ENCODE measurements at regions not wholly inside any gene's neighbourhood (a gene's known extent, or its start where the extent isn't known, plus 50 kb on each side); places are given as distances from the start of the nearest gene placed in this dataset.
"Not testable (repeated sequence)": the region's sequence is repeated elsewhere in the genome, so short reads cannot be mapped to it uniquely, and the experiment has no call there.

- Mint-ChIP-seq H3K36me3 (no peaks in the 10 kb centered on the region), H3K9me3 (no peaks in the 10 kb centered on the region), H3K27me3 (no peaks in the 10 kb centered on the region), H3K4me1 (ENCODE audit: unreplicated experiment) (no peaks in the 10 kb centered on the region), H3K27ac (no peak overlapping the region), H3K4me3 (no peak overlapping the region)
- DNase-seq (ENCODE audit: extremely low spot score, unreplicated experiment) = no peak
- no peak for TF ChIP-seq CTCF (conservative IDR thresholded peaks at IDR 0.05)
Measured at GRCh38 chr14:51465486-51465885, 186.2 kb upstream of the FRMD6 start.

GRCh38 chr14:51467392-51467791 is 184.3 kb upstream of the FRMD6 start:
- not testable (repeated sequence) for H3K36me3 Mint-ChIP-seq; DNase-seq (ENCODE audit: extremely low spot score, unreplicated experiment); H3K27me3 Mint-ChIP-seq

GRCh38 chr14:51468523-51468922 is 183.2 kb upstream of the FRMD6 start:
- H3K4me3 Mint-ChIP-seq = no peak overlapping the region
- no peak overlapping the region for H3K27ac Mint-ChIP-seq
- no peaks in the 10 kb centered on the region for H3K27me3 Mint-ChIP-seq
- H3K36me3 Mint-ChIP-seq = no peaks in the 10 kb centered on the region
- no peak for TF ChIP-seq CTCF (conservative IDR thresholded peaks at IDR 0.05)
- H3K9me3 Mint-ChIP-seq = peaks cover 5% of the 10 kb centered on the region
- H3K4me1 Mint-ChIP-seq (ENCODE audit: unreplicated experiment) = peaks cover 11% of the 10 kb centered on the region
- DNase-seq (ENCODE audit: extremely low spot score, unreplicated experiment) = no peak

More at GRCh38 chr14:51467392-51467791, 184.3 kb upstream of the FRMD6 start:
- not testable (repeated sequence) for H3K27ac Mint-ChIP-seq; H3K9me3 Mint-ChIP-seq; H3K4me3 Mint-ChIP-seq; H3K4me1 Mint-ChIP-seq (ENCODE audit: unreplicated experiment)

GRCh38 chr14:51472881-51473280 is 178.8 kb upstream of the FRMD6 start:
- TF ChIP-seq CTCF (conservative IDR thresholded peaks at IDR 0.05) = no peak
- peaks cover 5% of the 10 kb centered on the region for H3K9me3 Mint-ChIP-seq
- no peak overlapping the region for H3K4me3 Mint-ChIP-seq
- H3K36me3 Mint-ChIP-seq = no peaks in the 10 kb centered on the region
- H3K27me3 Mint-ChIP-seq = no peaks in the 10 kb centered on the region
- peaks cover 22% of the 10 kb centered on the region for H3K4me1 Mint-ChIP-seq (ENCODE audit: unreplicated experiment)
- DNase-seq (ENCODE audit: extremely low spot score, unreplicated experiment) = no peak
- no peak overlapping the region for H3K27ac Mint-ChIP-seq

GRCh38 chr14:51473351-51473750 is 178.4 kb upstream of the FRMD6 start:
- Mint-ChIP-seq H3K4me1 (ENCODE audit: unreplicated experiment) (peaks cover 22% of the 10 kb centered on the region), H3K27ac (no peak overlapping the region), H3K36me3 (no peaks in the 10 kb centered on the region), H3K9me3 (peaks cover 5% of the 10 kb centered on the region), H3K27me3 (no peaks in the 10 kb centered on the region), H3K4me3 (no peak overlapping the region)
- no peak for TF ChIP-seq CTCF (conservative IDR thresholded peaks at IDR 0.05)
- DNase-seq (ENCODE audit: extremely low spot score, unreplicated experiment) = no peak

- no peak for DNase-seq (ENCODE audit: extremely low spot score, unreplicated experiment)
- H3K27ac Mint-ChIP-seq = no peak overlapping the region
- no peaks in the 10 kb centered on the region for H3K36me3 Mint-ChIP-seq
- H3K4me1 Mint-ChIP-seq (ENCODE audit: unreplicated experiment) = peaks cover 22% of the 10 kb centered on the region
- no peak overlapping the region for H3K4me3 Mint-ChIP-seq
- no peak for TF ChIP-seq CTCF (conservative IDR thresholded peaks at IDR 0.05)
- no peaks in the 10 kb centered on the region for H3K27me3 Mint-ChIP-seq
- peaks cover 5% of the 10 kb centered on the region for H3K9me3 Mint-ChIP-seq
Measured at GRCh38 chr14:51473808-51474565, 177.7 kb upstream of the FRMD6 start.
